Stimulated activated memory B cell treated with anti-CD40 and anti-IgM and Interleukin-4, amounts not matched to agents 10 μg/mL and 1 μg/mL and 100 μg/mL, for 72 hours (primary cell): ENCODE measurements at regions not wholly inside any gene's neighbourhood (a gene's known extent, or its start where the extent isn't known, plus 50 kb on each side); places are given as distances from the start of the nearest gene placed in this dataset.
"Not testable (repeated sequence)": the region's sequence is repeated elsewhere in the genome, so short reads cannot be mapped to it uniquely, and the experiment has no call there.

Experiments
- ATAC-seq: fragments of 150-1000 bp; cut with Tn5 transposase; 2 replicates; pipeline ENCODE4 v1.10.0; 2021
- H3K27ac Mint-ChIP-seq: one replicate; pipeline ENCODE4 v1.8.0; 2022; ENCODE audit warnings: mild to moderate bottlenecking, mixed read lengths
- H3K27me3 Mint-ChIP-seq: one replicate; pipeline ENCODE4 v1.8.0; 2022; ENCODE audit warnings: mixed read lengths
- H3K36me3 Mint-ChIP-seq: one replicate; pipeline ENCODE4 v1.8.0; 2022; ENCODE audit warnings: mixed read lengths
- H3K4me1 Mint-ChIP-seq: one replicate; pipeline ENCODE4 v1.8.0; 2022; ENCODE audit warnings: mixed read lengths
- H3K4me3 Mint-ChIP-seq: one replicate; pipeline ENCODE4 v1.8.0; 2022; ENCODE audit warnings: mild to moderate bottlenecking, moderate library complexity, mixed read lengths
- H3K9me3 Mint-ChIP-seq: one replicate; pipeline ENCODE4 v1.8.0; 2022; ENCODE audit warnings: mixed read lengths

GRCh38 chr12:28776913-28777422, 372.1 kb upstream of the FAR2 start:
- ATAC-seq: no peak
- Mint-ChIP-seq H3K4me3 (no peak overlapping the region), H3K36me3 (no peaks in the 10 kb centered on the region), H3K27me3 (no peaks in the 10 kb centered on the region), H3K9me3 (no peaks in the 10 kb centered on the region), H3K27ac (no peak overlapping the region), H3K4me1 (no peaks in the 10 kb centered on the region)

DNA sequence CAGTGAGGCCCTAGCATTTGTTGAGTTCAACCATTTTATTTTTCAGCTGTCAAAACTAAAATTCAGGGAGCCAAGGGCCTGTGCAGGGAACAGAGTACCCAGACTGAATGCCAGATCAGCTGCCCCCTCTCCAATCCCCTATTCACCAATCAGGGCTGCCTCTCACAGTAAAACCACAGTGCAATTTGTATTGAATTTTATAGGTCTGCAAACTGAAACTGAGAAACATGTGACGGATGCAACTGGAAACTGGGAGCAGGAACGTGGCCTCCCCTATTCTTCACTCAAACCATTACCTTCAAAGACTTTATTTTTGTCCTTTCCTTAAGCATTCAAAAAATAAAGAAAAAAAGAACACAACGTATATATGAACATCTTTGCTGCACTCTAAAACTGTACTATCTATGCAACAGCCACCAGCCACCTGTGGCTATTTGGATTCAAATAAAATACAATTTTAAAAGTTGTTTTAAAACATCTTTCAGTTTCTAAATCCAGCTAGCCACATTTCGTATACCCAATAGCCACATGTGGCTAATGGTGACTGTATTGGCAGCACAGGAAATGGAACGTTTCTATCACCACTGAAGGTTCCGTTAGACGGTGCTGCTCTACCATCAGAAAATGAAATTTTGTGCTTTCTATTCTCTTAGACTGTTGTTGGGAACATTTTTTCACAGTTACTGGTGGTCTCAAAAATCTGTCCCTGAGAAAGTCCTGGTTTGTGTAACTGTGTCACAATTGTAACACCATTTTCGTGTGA, 371.3 kb upstream of the FAR2 start:
- Mint-ChIP-seq H3K27me3 (no peaks in the 10 kb centered on the region), H3K4me1 (no peaks in the 10 kb centered on the region), H3K36me3 (no peaks in the 10 kb centered on the region), H3K27ac (no peak overlapping the region), H3K9me3 (no peaks in the 10 kb centered on the region), H3K4me3 (no peak overlapping the region)
- ATAC-seq: no peak

DNA sequence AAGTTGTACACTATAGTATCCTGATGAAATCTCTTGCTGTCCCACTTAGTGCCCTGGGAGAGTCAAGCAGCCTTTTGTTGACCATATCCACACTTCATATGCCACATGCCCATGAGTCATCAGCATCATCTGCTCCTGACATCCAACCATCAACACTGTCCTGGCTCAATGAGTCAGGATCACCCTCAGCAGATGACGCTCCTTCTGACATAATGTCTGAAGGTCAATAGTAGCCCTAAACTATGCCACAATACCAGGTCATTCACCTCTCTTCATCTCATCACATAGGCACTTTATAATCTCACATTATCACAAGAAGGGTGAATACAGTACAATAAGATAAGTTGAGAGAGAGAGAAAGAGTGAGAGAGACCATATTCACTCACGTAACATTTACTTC, 369.0 kb upstream of the FAR2 start:
- no peak overlapping the region for H3K27ac Mint-ChIP-seq
- H3K27me3 Mint-ChIP-seq: no peaks in the 10 kb centered on the region
- ATAC-seq: peak; percentile 32
- H3K4me1 Mint-ChIP-seq: no peaks in the 10 kb centered on the region
- H3K36me3 Mint-ChIP-seq: no peaks in the 10 kb centered on the region
- H3K4me3 Mint-ChIP-seq: no peak overlapping the region
- no peaks in the 10 kb centered on the region for H3K9me3 Mint-ChIP-seq

- Mint-ChIP-seq H3K4me3 (no peak overlapping the region), H3K36me3 (no peaks in the 10 kb centered on the region)
These were observed 368.1 kb upstream of the FAR2 start for GRCh38 chr12:28780960-28781359.

GRCh38 chr12:28781671-28782652, 367.1 kb upstream of the FAR2 start:
- H3K9me3 Mint-ChIP-seq: no peaks in the 10 kb centered on the region
- no peak overlapping the region for H3K4me3 Mint-ChIP-seq
- H3K36me3 Mint-ChIP-seq: no peaks in the 10 kb centered on the region
- ATAC-seq: no peak
- H3K27ac Mint-ChIP-seq: no peak overlapping the region
- no peaks in the 10 kb centered on the region for H3K4me1 Mint-ChIP-seq
- H3K27me3 Mint-ChIP-seq: peaks cover 8% of the 10 kb centered on the region

More at GRCh38 chr12:28780960-28781359, 368.1 kb upstream of the FAR2 start:
- no peaks in the 10 kb centered on the region for H3K4me1 Mint-ChIP-seq
- ATAC-seq: no peak
- H3K27me3 Mint-ChIP-seq: peaks cover 4% of the 10 kb centered on the region
- H3K9me3 Mint-ChIP-seq: no peaks in the 10 kb centered on the region
- H3K27ac Mint-ChIP-seq: no peak overlapping the region

- Mint-ChIP-seq H3K36me3 (no peaks in the 10 kb centered on the region), H3K4me3 (no peak overlapping the region), H3K27ac (no peak overlapping the region), H3K9me3 (no peaks in the 10 kb centered on the region), H3K4me1 (no peaks in the 10 kb centered on the region), H3K27me3 (peaks cover 8% of the 10 kb centered on the region)
- no peak for ATAC-seq
These were observed 366.3 kb upstream of the FAR2 start for GRCh38 chr12:28782812-28783211.

DNA sequence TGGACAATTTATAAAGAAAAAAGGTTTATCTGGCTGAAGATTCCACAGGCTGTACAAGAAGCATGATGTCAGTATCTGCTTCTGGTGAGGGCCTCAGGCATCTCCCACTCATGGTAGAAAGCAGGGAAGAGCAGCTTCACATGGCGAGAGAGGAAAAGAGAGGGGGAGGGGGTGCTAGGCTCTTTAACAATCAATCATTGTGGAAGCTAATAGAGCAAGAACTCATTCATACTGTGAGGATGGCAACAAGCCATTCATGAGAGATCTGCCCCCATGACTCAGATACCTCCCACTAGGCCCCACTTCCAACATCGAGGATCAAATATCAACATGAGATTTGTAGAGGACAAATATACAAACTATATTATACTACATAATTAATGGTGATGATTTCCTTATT, 361.9 kb upstream of the FAR2 start:
- no peaks in the 10 kb centered on the region for H3K4me1 Mint-ChIP-seq
- H3K9me3 Mint-ChIP-seq: no peaks in the 10 kb centered on the region
- no peak overlapping the region for H3K4me3 Mint-ChIP-seq
- ATAC-seq: no peak
- H3K27me3 Mint-ChIP-seq: peaks cover 8% of the 10 kb centered on the region
- no peak overlapping the region for H3K27ac Mint-ChIP-seq
- no peaks in the 10 kb centered on the region for H3K36me3 Mint-ChIP-seq

DNA sequence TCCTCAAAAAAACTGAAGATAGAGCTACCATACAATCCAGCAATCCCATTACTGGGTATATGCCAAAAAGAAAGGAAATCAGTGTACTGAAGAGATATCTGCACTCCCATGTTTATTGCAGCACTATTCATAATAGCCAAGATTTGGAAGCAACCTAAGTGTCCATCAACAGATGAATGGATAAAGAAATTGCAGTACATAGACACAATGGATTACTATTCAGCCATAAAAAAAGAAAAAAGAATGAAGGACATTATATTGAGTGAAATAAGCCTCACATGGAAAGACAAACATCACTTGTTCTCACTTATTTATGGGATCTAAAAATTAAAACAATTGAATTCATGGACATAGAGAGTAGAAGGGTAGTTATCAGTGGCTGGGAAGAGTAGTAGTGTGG, 360.8 kb upstream of the FAR2 start:
- H3K36me3 Mint-ChIP-seq, H3K4me3 Mint-ChIP-seq, H3K4me1 Mint-ChIP-seq, H3K27me3 Mint-ChIP-seq, ATAC-seq, H3K9me3 Mint-ChIP-seq, H3K27ac Mint-ChIP-seq: not testable (repeated sequence)

DNA sequence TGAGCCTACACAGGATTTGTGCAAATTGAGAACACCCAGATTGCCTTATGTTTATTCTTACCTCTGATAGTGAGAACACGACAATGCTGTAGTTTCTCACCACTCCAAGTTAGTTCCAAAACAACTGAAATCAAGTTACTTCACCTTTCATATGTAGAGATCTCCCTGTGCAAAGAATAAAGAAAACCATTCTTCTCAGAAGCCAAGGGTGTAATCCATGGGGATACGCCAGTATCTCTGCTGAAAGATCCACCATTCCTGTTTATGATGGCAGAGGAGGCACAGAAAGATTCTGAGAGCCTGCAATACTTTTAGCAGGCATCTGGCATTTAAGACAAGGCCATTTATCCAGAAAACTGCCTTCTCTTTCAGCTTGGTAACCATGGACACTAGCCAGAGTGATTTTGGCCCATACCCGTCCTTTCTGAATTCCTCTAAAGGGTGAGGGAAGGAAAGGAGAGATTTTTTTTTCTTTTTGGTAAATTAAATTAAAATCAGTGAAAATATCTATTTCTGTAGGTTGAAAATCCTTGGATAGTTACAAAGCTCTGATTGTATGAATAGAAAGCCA, 355.4 kb upstream of the FAR2 start:
- Mint-ChIP-seq H3K27ac (no peak overlapping the region), H3K27me3 (no peaks in the 10 kb centered on the region), H3K4me3 (no peak overlapping the region), H3K36me3 (no peaks in the 10 kb centered on the region), H3K9me3 (peaks cover 4% of the 10 kb centered on the region), H3K4me1 (no peaks in the 10 kb centered on the region)
- ATAC-seq: no peak

DNA sequence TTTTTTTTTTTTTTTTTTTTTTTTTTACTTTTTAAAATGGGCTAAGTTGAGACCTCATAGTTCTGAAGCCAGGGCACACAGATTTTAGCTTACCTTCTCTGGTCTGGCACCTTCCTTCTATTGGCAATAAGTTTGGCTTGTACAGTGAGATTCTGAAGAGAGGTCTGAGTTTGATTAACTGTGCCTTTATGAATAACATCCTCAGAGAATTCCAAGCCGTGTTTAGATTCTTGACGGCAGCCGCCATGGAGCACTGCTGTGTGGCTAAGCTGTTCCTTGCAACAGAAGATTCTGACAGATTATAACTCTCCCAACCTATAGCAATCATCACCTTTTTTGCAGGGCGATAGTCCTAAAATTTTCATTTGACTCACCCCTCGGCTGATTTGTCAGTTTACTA, 354.9 kb upstream of the FAR2 start:
- no peaks in the 10 kb centered on the region for H3K36me3 Mint-ChIP-seq
- H3K9me3 Mint-ChIP-seq: peaks cover 4% of the 10 kb centered on the region

DNA sequence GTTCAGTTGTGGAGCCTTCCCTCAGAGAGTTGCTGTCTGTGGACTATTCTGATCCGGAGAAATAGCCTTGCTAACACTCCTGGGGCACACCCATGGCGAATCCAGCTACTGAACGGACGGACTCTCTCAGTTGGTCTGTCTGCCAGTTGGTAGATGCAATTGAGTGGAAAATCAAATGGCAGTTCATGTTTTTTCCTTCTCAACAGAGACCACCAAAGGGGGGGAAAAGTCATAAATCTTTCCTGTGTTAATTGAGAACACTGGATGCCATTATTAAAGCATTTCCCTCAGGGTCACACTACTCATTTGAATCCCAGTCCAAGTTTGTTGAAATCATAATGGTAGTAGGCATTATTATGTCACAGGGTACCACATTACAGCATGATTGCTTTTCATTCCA, 354.3 kb upstream of the FAR2 start:
- Mint-ChIP-seq H3K36me3 (no peaks in the 10 kb centered on the region), H3K4me1 (no peaks in the 10 kb centered on the region)

More for the DNA sequence above, 354.9 kb upstream of the FAR2 start:
- Mint-ChIP-seq H3K27ac (no peak overlapping the region), H3K4me1 (no peaks in the 10 kb centered on the region), H3K27me3 (no peaks in the 10 kb centered on the region), H3K4me3 (no peak overlapping the region)
- no peak for ATAC-seq

DNA sequence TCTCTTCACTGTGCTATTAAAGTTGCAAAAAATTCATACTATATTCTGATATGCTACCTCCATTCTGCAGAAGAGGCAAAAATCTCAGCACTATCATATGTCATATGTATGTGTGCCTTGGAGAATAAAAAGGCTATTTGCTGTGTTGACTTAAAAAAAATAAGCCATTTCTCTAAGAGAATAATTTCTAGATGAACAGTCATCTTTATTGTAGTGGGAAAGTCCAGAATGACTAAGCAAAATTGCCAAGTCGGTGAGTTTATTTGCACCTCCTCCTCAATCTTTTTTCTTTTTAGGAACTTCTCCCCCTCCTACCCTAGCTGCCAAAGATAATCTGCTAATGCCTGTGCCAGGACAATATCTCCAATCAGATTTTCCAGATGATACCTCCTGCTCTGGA, 353.8 kb upstream of the FAR2 start:
- Mint-ChIP-seq H3K9me3 (peaks cover 4% of the 10 kb centered on the region), H3K27ac (no peak overlapping the region), H3K4me3 (no peak overlapping the region), H3K4me1 (no peaks in the 10 kb centered on the region), H3K27me3 (no peaks in the 10 kb centered on the region), H3K36me3 (no peaks in the 10 kb centered on the region)
- ATAC-seq: no peak

More for the DNA sequence above, 354.3 kb upstream of the FAR2 start:
- Mint-ChIP-seq H3K4me3 (no peak overlapping the region), H3K9me3 (peaks cover 4% of the 10 kb centered on the region), H3K27ac (no peak overlapping the region), H3K27me3 (no peaks in the 10 kb centered on the region)
- no peak for ATAC-seq

GRCh38 chr12:28799348-28799747, 349.7 kb upstream of the FAR2 start:
- no peaks in the 10 kb centered on the region for H3K36me3 Mint-ChIP-seq
- ATAC-seq: no peak
- H3K27me3 Mint-ChIP-seq: no peaks in the 10 kb centered on the region
- H3K4me3 Mint-ChIP-seq: no peak overlapping the region
- no peaks in the 10 kb centered on the region for H3K4me1 Mint-ChIP-seq
- no peaks in the 10 kb centered on the region for H3K9me3 Mint-ChIP-seq
- no peak overlapping the region for H3K27ac Mint-ChIP-seq

- H3K4me3 Mint-ChIP-seq: no peak overlapping the region
- ATAC-seq: peak; percentile 56
- H3K27ac Mint-ChIP-seq: no peak overlapping the region
- no peaks in the 10 kb centered on the region for H3K9me3 Mint-ChIP-seq
- no peaks in the 10 kb centered on the region for H3K36me3 Mint-ChIP-seq
- H3K4me1 Mint-ChIP-seq: no peaks in the 10 kb centered on the region
- no peaks in the 10 kb centered on the region for H3K27me3 Mint-ChIP-seq
These were observed 348.9 kb upstream of the FAR2 start for GRCh38 chr12:28800129-28800528.

GRCh38 chr12:28802706-28803438, 346.2 kb upstream of the FAR2 start:
- no peaks in the 10 kb centered on the region for H3K27me3 Mint-ChIP-seq
- H3K36me3 Mint-ChIP-seq: no peaks in the 10 kb centered on the region
- ATAC-seq: no peak
- H3K4me1 Mint-ChIP-seq: no peaks in the 10 kb centered on the region
- no peak overlapping the region for H3K4me3 Mint-ChIP-seq
- no peak overlapping the region for H3K27ac Mint-ChIP-seq
- H3K9me3 Mint-ChIP-seq: no peaks in the 10 kb centered on the region
